ENCODE measurements at regions not wholly inside any gene's neighbourhood (a gene's known extent, or its start where the extent isn't known, plus 50 kb on each side); places are given as distances from the start of the nearest gene placed in this dataset.

DNA sequence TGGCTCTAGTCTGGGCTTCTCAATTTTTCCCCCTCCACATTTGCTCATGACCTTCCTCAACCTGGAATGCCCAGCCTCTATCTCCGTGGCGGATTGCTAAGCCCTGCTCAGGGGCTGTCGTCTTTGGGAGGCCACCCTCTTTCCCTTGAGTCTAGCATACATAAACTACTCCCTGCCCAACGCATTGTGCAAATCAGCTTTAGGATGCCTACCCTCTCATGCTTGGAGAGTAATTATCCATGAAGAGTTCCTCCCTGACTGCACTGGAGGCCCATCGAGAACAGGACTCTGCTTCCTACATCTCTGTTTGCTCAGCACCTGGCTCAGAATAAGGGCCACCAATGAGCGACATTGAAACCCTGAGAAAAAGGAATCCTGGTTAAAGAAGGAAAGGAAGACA lies 53.7 kb upstream of the NPAS2 start:
- no peak for DNase-seq (ENCODE audit: low spot score)

DNA sequence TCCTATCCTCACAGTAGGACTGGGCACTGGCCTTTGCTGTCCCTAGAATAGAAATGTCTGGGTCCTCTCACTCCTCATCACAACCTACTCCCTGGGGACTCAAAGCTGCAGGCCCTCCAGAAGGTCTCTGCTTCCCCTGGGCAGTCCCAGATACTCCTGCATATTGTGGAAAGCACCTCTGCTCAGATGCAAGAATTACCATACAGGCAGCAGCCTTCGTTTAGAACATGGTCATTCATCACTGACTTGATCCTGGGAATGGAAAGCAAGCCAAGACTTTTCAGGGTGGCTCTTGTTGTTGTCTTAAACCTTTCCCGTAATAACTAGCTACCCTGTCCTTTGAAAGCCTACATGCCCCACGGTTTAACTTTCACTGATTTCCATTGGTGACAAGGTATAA lies 53.1 kb upstream of the NPAS2 start:
- no peak for DNase-seq (ENCODE audit: low spot score)

DNA sequence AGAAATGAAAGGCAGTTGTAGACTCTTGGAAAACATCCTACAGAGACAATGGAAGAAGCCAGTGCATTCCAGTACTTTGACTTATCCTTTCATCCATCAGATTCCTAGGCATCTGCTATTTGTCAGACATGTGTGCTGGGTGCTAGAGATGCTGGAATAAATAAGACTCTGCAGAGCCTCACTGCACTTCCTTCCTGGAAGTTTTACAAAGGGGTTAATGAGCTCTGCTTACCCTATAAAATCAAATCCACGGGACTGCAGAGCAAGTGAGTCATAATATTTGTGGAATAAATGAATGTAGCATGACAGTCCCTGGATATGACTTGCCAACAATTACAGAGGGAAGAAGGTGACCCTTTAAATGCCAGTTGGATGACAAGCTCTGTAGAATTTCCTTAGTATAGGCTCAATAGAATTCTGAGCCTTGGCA lies 52.7 kb upstream of the NPAS2 start:
- DNase-seq (ENCODE audit: low spot score): no peak

DNA sequence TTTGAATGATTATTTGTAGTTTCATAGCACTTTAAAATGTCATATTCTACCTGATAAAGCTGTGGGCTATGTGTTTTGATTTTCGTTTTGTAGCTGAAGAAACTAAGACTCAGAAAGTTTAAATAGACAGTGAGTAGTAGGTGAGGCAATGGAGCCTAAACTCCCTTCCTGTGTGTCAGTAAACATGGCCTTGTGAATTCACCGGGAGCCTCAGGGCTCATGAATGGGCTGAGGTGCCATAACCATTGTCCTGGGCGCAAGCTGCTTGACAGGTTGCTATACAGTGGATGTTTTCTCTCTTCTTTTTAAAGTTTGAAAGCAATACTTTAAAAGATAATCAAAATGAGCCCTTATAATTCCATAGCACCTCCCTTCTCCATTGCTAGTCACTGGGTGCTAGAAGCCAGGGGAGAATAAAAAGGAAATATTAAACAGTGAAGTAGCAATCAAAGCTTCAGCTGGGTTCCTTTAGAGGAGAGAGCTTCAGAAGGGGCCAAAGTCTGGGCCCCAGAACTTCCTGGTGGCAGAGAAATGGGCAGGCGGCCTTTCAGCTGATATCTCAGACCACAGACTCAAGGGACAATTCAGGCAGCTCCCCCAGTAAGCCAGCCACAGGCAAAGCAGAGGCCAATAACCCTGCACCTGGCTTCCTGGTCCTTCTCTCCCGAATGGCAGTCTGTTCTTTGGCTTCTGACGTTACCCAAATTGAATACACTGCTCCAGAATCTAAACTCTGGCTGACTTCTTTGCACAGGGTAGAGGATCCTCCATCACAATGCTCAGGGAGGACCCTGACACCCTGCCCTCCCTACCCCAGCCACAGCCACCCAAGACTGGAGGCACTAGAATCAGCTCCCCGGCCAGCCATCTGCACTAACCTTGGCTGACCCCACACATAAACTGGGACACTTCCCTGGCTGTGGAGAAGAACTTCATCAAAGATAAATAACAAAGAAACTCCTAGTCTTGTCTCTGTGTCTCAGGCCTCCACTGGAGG lies 51.8 kb upstream of the NPAS2 start:
- DNase-seq (ENCODE audit: low spot score): no peak
